GM12864 (cell line): ENCODE measurements at regions not wholly inside any gene's neighbourhood (a gene's known extent, or its start where the extent isn't known, plus 50 kb on each side); places are given as distances from the start of the nearest gene placed in this dataset.
"Not testable (repeated sequence)": the region's sequence is repeated elsewhere in the genome, so short reads cannot be mapped to it uniquely, and the experiment has no call there.

Experiments
- DNase-seq: peaks from one replicate; pipeline ENCODE4 v3.0.0-alpha.2; 2011; ENCODE audit warnings: low read depth
- H3K4me3 ChIP-seq: 2 replicates; pipeline ENCODE4 v1.5.1; 2011; ENCODE audit warnings: mild to moderate bottlenecking, low read depth, low read length, control low read depth
- CTCF ChIP-seq: IDR thresholded peaks from 2 replicates; pipeline ENCODE4 v1.5.1; 2011; ENCODE audit warnings: low read depth, mild to moderate bottlenecking, moderate library complexity, low read length, control low read depth, inconsistent platforms; ENCODE audit errors: missing control alignments

DNA sequence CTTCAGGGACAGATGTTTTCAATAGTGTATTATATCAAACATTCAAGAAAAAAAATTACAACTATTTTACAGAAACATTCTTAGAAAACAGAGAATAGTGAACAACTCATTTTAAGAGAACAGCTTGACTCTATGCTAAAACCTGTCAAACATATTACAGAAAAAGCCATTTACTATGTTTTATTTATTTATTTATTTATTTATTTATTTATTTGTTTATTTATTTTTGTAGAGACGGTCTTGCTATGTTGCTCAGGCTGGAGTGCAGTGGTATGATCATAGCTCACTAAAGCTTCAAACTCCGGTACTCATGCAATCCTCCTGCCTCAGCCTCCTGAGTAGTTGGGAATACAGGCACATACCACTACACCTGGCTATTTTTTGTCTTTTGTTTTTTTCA, 317.9 kb upstream of the HTR1E start:
- DNase-seq = no peak
- H3K4me3 ChIP-seq = no peak overlapping the region
- no peak for TF ChIP-seq CTCF

- no peak for DNase-seq
- no peak for TF ChIP-seq CTCF
- no peak overlapping the region for H3K4me3 ChIP-seq
These were observed 322.0 kb upstream of the HTR1E start for GRCh38 chr6:86615299-86615698.

GRCh38 chr6:86609549-86610388, 327.6 kb upstream of the HTR1E start:
- no peak overlapping the region for H3K4me3 ChIP-seq
- no peak for TF ChIP-seq CTCF
- DNase-seq = no peak

- H3K4me3 ChIP-seq, DNase-seq: not testable (repeated sequence)
These were observed 334.0 kb upstream of the HTR1E start for GRCh38 chr6:86603364-86603763.

GRCh38 chr6:86602093-86602492, 335.2 kb upstream of the HTR1E start:
- not testable (repeated sequence) for DNase-seq, H3K4me3 ChIP-seq

DNA sequence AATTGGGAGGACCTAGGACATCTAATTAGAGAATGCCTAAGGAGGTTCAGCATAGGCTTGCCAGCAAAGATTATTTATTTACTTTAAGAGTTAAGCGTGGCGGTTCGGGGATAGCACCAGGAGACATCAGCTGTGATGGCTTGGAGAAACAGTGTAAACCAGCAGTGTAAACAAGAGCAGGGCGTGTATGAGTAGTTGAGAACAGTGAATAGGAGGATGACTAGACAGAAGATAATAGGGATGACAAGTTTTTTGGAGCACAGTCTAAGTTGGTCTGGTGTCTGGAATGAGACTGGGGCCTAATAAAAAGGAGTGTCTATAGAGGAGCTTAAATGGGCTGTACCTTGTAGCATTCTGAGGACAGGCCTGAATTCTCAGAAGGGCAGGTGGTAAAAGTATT, 338.4 kb upstream of the HTR1E start:
- H3K4me3 ChIP-seq, DNase-seq: not testable (repeated sequence)

DNA sequence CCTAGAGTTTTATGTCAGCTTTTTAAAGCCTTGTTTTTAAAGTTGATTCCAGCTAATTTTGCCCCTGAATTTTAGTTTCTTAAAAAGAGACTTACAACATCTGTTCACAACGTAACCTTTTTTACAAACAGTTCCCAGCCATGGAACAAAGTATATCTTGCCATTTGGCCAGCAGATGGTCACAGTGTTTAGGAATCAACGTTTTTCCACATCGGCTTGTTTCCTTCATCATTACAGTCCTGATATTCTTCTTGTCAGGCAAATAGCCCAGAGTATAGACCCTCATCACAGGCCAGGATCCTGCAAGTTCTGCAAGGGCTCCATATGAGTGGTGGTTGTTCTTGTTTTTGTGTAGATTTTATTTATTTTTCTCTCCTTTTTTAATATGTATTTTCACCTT, 341.7 kb upstream of the HTR1E start:
- H3K4me3 ChIP-seq = no peak overlapping the region
- no peak for TF ChIP-seq CTCF
- no peak for DNase-seq

DNA sequence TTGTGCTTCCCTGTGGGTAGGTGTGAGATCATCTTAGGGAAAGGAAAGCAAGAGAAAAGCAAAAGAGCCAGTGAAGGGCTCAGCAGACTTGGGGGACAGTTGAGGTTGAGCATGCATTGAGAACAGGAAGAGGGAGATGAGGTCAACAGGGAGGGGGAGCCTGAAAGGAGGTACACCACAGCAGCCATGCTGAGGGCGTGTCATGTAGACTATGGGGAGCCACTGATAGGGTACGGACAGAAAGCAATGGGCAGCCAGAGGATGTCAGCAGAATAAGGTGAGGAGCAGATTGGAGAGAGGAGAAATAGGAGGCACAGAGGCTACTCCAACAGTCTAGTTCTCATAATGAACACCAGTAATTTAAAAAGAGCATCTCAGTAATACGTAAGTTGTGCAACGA, 351.1 kb upstream of the HTR1E start:
- TF ChIP-seq CTCF = no peak
- DNase-seq = no peak

More for the DNA sequence above, 351.1 kb upstream of the HTR1E start:
- H3K4me3 ChIP-seq = no peak overlapping the region
